DND-41 (cell line): ENCODE measurements at regions not wholly inside any gene's neighbourhood (a gene's known extent, or its start where the extent isn't known, plus 50 kb on each side); places are given as distances from the start of the nearest gene placed in this dataset.

Experiments
- CTCF ChIP-seq: IDR thresholded peaks from 2 replicates; pipeline ENCODE4 v1.5.1; 2012; ENCODE audit warnings: borderline replicate concordance, low read length, moderate library complexity, mild to moderate bottlenecking; ENCODE audit not compliant: poor library complexity, severe bottlenecking; ENCODE audit errors: extremely low read depth
- EZH2 ChIP-seq: IDR thresholded peaks from 3 replicates; pipeline ENCODE4 v1.6.1; 2012; ENCODE audit warnings: borderline replicate concordance, low read depth, mild to moderate bottlenecking, moderate library complexity, low read length, inconsistent platforms; ENCODE audit not compliant: severe bottlenecking

- TF ChIP-seq CTCF (no peak), EZH2 (no peak)
These were observed 54.7 kb upstream of the ITPKB start for GRCh38 chr1:226793620-226794276.
